ENCODE measurements at regions not wholly inside any gene's neighbourhood (a gene's known extent, or its start where the extent isn't known, plus 50 kb on each side); places are given as distances from the start of the nearest gene placed in this dataset.
"Not testable (repeated sequence)": the region's sequence is repeated elsewhere in the genome, so short reads cannot be mapped to it uniquely, and the experiment has no call there.

- H3K36me3 ChIP-seq (ENCODE audit: low read depth, missing control alignments), result no peaks in the 10 kb centered on the region
- TF ChIP-seq POLR2A (IDR thresholded peaks at IDR 0.05), result no peak
- TF ChIP-seq, protein P1, sequence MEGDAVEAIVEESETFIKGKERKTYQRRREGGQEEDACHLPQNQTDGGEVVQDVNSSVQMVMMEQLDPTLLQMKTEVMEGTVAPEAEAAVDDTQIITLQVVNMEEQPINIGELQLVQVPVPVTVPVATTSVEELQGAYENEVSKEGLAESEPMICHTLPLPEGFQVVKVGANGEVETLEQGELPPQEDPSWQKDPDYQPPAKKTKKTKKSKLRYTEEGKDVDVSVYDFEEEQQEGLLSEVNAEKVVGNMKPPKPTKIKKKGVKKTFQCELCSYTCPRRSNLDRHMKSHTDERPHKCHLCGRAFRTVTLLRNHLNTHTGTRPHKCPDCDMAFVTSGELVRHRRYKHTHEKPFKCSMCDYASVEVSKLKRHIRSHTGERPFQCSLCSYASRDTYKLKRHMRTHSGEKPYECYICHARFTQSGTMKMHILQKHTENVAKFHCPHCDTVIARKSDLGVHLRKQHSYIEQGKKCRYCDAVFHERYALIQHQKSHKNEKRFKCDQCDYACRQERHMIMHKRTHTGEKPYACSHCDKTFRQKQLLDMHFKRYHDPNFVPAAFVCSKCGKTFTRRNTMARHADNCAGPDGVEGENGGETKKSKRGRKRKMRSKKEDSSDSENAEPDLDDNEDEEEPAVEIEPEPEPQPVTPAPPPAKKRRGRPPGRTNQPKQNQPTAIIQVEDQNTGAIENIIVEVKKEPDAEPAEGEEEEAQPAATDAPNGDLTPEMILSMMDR (IDR thresholded peaks at IDR 0.05), result no peak
- no peaks in the 10 kb centered on the region for H3K4me1 ChIP-seq
- H3K4me3 ChIP-seq, result no peak overlapping the region
- intact Hi-C loops (cut with DNase I; ENCODE audit: low total_unique reads), result no loop called here
- no peak for DNase-seq
- H3K9me3 ChIP-seq, result no peaks in the 10 kb centered on the region
- H3K27me3 ChIP-seq, result no peaks in the 10 kb centered on the region
- 94 to 100% methylated on average over 1 of the region's 1 CpG for WGBS, 2 donors
- H3K27ac ChIP-seq, result no peak overlapping the region
Measured at GRCh38 chr3:40681658-40682055, 156.9 kb downstream of the ZNF621 start.

GRCh38 chr3:40689837-40690236, 165.1 kb downstream of the ZNF621 start:
- H3K4me3 ChIP-seq, result no peak overlapping the region
- H3K27ac ChIP-seq, result no peak overlapping the region
- DNase-seq, result no peak
- WGBS, 2 donors, result 78 to 83% methylated on average over 1 of the region's 1 CpG
- TF ChIP-seq, protein P1 (IDR thresholded peaks at IDR 0.05), result no peak
- no peak for TF ChIP-seq POLR2A (IDR thresholded peaks at IDR 0.05)
- peaks cover 23% of the 10 kb centered on the region for H3K4me1 ChIP-seq
- intact Hi-C loops (cut with DNase I; ENCODE audit: low total_unique reads), result no loop called here
- no peaks in the 10 kb centered on the region for H3K27me3 ChIP-seq
- no peaks in the 10 kb centered on the region for H3K36me3 ChIP-seq (ENCODE audit: low read depth, missing control alignments)
- H3K9me3 ChIP-seq, result no peaks in the 10 kb centered on the region

GRCh38 chr3:40690749-40691451, 166.1 kb downstream of the ZNF621 start:
- Histone ChIP-seq H3K4me1 (peaks cover 23% of the 10 kb centered on the region), H3K36me3 (ENCODE audit: low read depth, missing control alignments) (no peaks in the 10 kb centered on the region), H3K27me3 (no peaks in the 10 kb centered on the region), H3K27ac (peak overlapping the region in 1 of 2 donors; percentile 1), H3K9me3 (no peaks in the 10 kb centered on the region), H3K4me3 (no peak overlapping the region)
- peak; percentile 70 for DNase-seq
- intact Hi-C loops (cut with DNase I; ENCODE audit: low total_unique reads), result no loop called here
- 45% methylated on average over 8 to 9 of the region's 9 CpGs for WGBS, 2 donors
- no peak for TF ChIP-seq POLR2A (IDR thresholded peaks at IDR 0.05)
- TF ChIP-seq, protein P1 (IDR thresholded peaks at IDR 0.05), result no peak

DNA sequence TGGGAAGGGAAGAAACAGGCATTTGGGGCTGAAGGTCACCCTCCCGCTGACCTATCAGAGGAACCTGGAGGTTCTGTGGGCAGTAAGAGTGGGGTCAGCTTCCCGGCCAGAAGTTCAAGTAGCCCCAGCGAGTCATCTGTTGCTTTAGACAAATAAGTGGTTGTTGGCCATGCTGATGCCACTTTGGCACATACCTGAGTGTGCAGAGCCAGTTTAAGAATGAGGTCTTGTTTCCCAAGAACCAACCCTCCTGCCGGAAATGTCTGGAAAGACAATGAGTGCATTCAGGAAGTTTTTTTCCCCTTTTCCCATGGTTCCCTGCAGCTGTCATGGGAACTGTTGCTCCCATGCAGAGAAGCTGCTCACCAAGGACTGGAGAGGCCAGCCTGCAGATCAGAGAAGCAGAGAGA, 166.7 kb downstream of the ZNF621 start:
- Histone ChIP-seq H3K27me3 (no peaks in the 10 kb centered on the region), H3K36me3 (ENCODE audit: low read depth, missing control alignments) (no peaks in the 10 kb centered on the region), H3K4me3 (no peak overlapping the region), H3K27ac (peak overlapping the region in 1 of 2 donors; percentile 1), H3K4me1 (peaks cover 23% of the 10 kb centered on the region), H3K9me3 (no peaks in the 10 kb centered on the region)
- TF ChIP-seq POLR2A (IDR thresholded peaks at IDR 0.05), result no peak
- TF ChIP-seq, protein P1 (IDR thresholded peaks at IDR 0.05), result no peak
- WGBS, 2 donors, result 62 to 64% methylated on average over 4 of the region's 4 CpGs
- intact Hi-C loops (cut with DNase I; ENCODE audit: low total_unique reads), result no loop called here
- DNase-seq, result no peak

DNA sequence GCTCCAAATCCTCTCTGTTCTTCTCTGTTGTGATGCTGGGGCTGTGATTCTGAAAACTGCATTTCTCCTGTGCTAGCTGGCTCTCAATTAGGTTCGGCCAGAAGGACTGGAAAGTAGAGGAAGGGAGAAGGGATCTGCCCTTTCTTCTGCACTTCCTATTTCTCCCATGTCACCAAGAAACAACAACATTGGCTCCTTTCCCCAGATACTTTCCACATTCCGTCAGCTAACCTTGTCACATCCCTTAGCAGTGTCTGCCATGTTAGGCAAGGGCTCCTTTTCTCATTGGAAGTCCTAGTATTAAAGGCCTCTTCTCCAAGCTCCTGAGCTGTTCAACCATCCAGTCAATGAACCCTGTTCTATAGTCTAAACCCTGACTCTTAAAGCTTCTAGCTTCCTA, 171.1 kb downstream of the ZNF621 start:
- no peak for TF ChIP-seq POLR2A (IDR thresholded peaks at IDR 0.05)
- TF ChIP-seq, protein P1 (IDR thresholded peaks at IDR 0.05), result no peak
- no peak overlapping the region for H3K4me3 ChIP-seq
- WGBS, 2 donors, result 45 to 65% methylated on average over 2 of the region's 2 CpGs
- no peaks in the 10 kb centered on the region for H3K27me3 ChIP-seq
- H3K27ac ChIP-seq, result no peak overlapping the region
- H3K36me3 ChIP-seq (ENCODE audit: low read depth, missing control alignments), result no peaks in the 10 kb centered on the region
- no peak for DNase-seq
- intact Hi-C loops (cut with DNase I; ENCODE audit: low total_unique reads), result no loop called here
- no peaks in the 10 kb centered on the region for H3K9me3 ChIP-seq
- peaks cover 14% of the 10 kb centered on the region for H3K4me1 ChIP-seq

- intact Hi-C loops (cut with DNase I; ENCODE audit: low total_unique reads); DNase-seq; H3K27ac ChIP-seq; H3K9me3 ChIP-seq; H3K4me1 ChIP-seq; H3K4me3 ChIP-seq; H3K36me3 ChIP-seq (ENCODE audit: low read depth, missing control alignments); H3K27me3 ChIP-seq: not testable (repeated sequence)
Measured at GRCh38 chr3:40698611-40699010, 173.9 kb downstream of the ZNF621 start.

All from testis (tissue), 2 donors.